OCI-LY7 (cell line): ENCODE measurements at regions not wholly inside any gene's neighbourhood (a gene's known extent, or its start where the extent isn't known, plus 50 kb on each side); places are given as distances from the start of the nearest gene placed in this dataset.

Source experiments
- BruUV-seq: library from RNA; stranded (reverse); fragments of 400-500 nt; replicated peaks from 2 replicates; lab custom pipeline; 2021; lab: Mats Ljungman, UMichigan
- CTCF ChIA-PET: fragments of 300-600 bp; sonication (Branson Sonifier 250); formaldehyde crosslinking; loops from one replicate; lab custom pipeline; 2022; ENCODE audit warnings: antibody characterized with exemption; ENCODE audit not compliant: unreplicated experiment; lab: Charles Lee
- POLR2A ChIA-PET: fragments of 300-600 bp; sonication (Branson Sonifier 250); formaldehyde crosslinking; loops from one replicate; lab custom pipeline; 2022; ENCODE audit warnings: antibody characterized with exemption; lab: Charles Lee
- DNase-seq: peaks from one replicate; pipeline ENCODE4 v3.0.0-alpha.2; 2015; ENCODE audit warnings: low spot score
- H2AFZ ChIP-seq: fragments of 200-600 bp; sonication (generic), shearing (Covaris generic); 2 replicates; pipeline ENCODE4 v1.6.1; 2014; ENCODE audit warnings: mild to moderate bottlenecking, antibody characterized with exemption, low read length, moderate library complexity
- H3K27ac ChIP-seq: fragments of 200-600 bp; sonication (generic); 2 replicates; pipeline ENCODE4 v1.5.1; 2014; ENCODE audit warnings: mixed run types, low read depth, mild to moderate bottlenecking, moderate library complexity, low read length, inconsistent platforms; ENCODE audit not compliant: poor library complexity, severe bottlenecking
- H3K36me3 ChIP-seq: fragments of 200-600 bp; sonication (generic); 2 replicates; pipeline ENCODE4 v1.6.1; 2014; ENCODE audit warnings: mild to moderate bottlenecking, antibody characterized with exemption, low read length, moderate library complexity, mixed read lengths; ENCODE audit not compliant: insufficient read depth
- H3K4me1 ChIP-seq: fragments of 200-600 bp; sonication (generic); 2 replicates; pipeline ENCODE4 v1.5.1; 2014; ENCODE audit warnings: mild to moderate bottlenecking, low read length; ENCODE audit not compliant: insufficient read depth, poor library complexity, severe bottlenecking
- H3K4me2 ChIP-seq: fragments of 200-600 bp; sonication (generic); 2 replicates; pipeline ENCODE4 v1.6.1; 2014; ENCODE audit warnings: mild to moderate bottlenecking, low read length
- H3K4me3 ChIP-seq: fragments of 200-600 bp; sonication (generic); 2 replicates; pipeline ENCODE4 v1.5.1; 2014; ENCODE audit warnings: mild to moderate bottlenecking, low read depth, low read length; ENCODE audit not compliant: poor library complexity, severe bottlenecking
- H3K79me2 ChIP-seq: fragments of 200-600 bp; sonication (generic); 2 replicates; pipeline ENCODE4 v1.6.1; 2016; ENCODE audit warnings: low read depth, mild to moderate bottlenecking, low read length, moderate library complexity, mixed read lengths; ENCODE audit not compliant: insufficient read depth
- H3K9me2 ChIP-seq: fragments of 200-600 bp; sonication (generic); 2 replicates; pipeline ENCODE4 v1.6.1; 2016; ENCODE audit warnings: mild to moderate bottlenecking, low read length, mixed read lengths; ENCODE audit not compliant: insufficient read depth
- H3K9me3 ChIP-seq: fragments of 200-600 bp; sonication (generic); 2 replicates; pipeline ENCODE4 v1.6.1; 2014; ENCODE audit warnings: mild to moderate bottlenecking, mixed run types, low read length, mixed read lengths
- H4K20me1 ChIP-seq: fragments of 200-600 bp; sonication (generic); 2 replicates; pipeline ENCODE4 v1.6.1; 2014; ENCODE audit warnings: mild to moderate bottlenecking, antibody characterized with exemption, low read length, moderate library complexity, mixed read lengths; ENCODE audit not compliant: insufficient read depth
- EZH2phosphoT487 ChIP-seq: fragments of 200-600 bp; sonication (generic); IDR thresholded peaks from 2 replicates; pipeline ENCODE4 v1.6.1; 2018; ENCODE audit warnings: low read depth, borderline replicate concordance, mild to moderate bottlenecking, mixed run types, antibody characterized with exemption, low read length, moderate library complexity, mixed read lengths
- intact Hi-C: fragments of 100-400 bp; cut with micrococcal nuclease; formaldehyde crosslinking; loops from one replicate; pipeline ENCODE4 v1.10.0; 2022; ENCODE audit not compliant: unreplicated experiment
- TF ChIP-seq, protein P1 (sequence below): fragments of 200-600 bp; sonication (generic); conservative IDR thresholded peaks from 2 replicates; pipeline ENCODE4 v1.5.1; 2014; ENCODE audit warnings: mild to moderate bottlenecking, antibody characterized with exemption, low read length, moderate library complexity, mixed read lengths

DNA sequence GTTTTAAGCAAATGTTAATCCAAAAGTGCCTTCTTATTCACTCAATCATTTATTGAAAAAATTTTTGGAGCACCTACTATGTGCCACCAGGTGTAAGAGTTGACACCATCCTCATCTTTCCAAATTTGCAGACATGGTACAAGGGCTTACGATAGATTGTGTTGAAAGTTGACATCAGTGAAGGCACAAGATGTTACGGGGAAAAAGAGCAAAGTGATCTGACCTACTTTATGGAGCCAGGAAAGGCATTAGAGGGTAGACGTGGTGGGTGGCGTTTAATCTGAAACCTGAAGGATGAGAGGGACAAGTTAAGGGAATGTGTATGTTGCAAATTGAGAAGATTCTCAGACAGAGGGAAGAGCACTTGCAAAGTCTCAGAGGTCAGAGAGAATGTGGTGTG, 167.8 kb upstream of the HAND2 start:
- ChIA-PET CTCF (no interaction called here), POLR2A (no interaction called here)
- H3K4me1 ChIP-seq: no peaks in the 10 kb centered on the region
- intact Hi-C loops: no loop called here
- no peak for DNase-seq
- H2AFZ ChIP-seq: no peak overlapping the region
- H3K9me2 ChIP-seq: no peaks in the 10 kb centered on the region
- H3K9me3 ChIP-seq: no peaks in the 10 kb centered on the region
- no peaks in the 10 kb centered on the region for H3K79me2 ChIP-seq
- H3K4me3 ChIP-seq: no peak overlapping the region
- TF ChIP-seq, protein P1, sequence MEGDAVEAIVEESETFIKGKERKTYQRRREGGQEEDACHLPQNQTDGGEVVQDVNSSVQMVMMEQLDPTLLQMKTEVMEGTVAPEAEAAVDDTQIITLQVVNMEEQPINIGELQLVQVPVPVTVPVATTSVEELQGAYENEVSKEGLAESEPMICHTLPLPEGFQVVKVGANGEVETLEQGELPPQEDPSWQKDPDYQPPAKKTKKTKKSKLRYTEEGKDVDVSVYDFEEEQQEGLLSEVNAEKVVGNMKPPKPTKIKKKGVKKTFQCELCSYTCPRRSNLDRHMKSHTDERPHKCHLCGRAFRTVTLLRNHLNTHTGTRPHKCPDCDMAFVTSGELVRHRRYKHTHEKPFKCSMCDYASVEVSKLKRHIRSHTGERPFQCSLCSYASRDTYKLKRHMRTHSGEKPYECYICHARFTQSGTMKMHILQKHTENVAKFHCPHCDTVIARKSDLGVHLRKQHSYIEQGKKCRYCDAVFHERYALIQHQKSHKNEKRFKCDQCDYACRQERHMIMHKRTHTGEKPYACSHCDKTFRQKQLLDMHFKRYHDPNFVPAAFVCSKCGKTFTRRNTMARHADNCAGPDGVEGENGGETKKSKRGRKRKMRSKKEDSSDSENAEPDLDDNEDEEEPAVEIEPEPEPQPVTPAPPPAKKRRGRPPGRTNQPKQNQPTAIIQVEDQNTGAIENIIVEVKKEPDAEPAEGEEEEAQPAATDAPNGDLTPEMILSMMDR: no peak
- no peak for TF ChIP-seq EZH2phosphoT487
- no TSS peak for BruUV-seq
- H3K4me2 ChIP-seq: no peak overlapping the region
- H3K36me3 ChIP-seq: no peaks in the 10 kb centered on the region
- H3K27ac ChIP-seq: no peak overlapping the region
- H4K20me1 ChIP-seq: no peaks in the 10 kb centered on the region

GRCh38 chr4:173696551-173696950, 166.5 kb upstream of the HAND2 start:
- H2AFZ ChIP-seq: no peak overlapping the region
- TF ChIP-seq, protein P1: no peak
- TF ChIP-seq EZH2phosphoT487: no peak
- no peak overlapping the region for H3K27ac ChIP-seq
- H3K79me2 ChIP-seq: no peaks in the 10 kb centered on the region
- H4K20me1 ChIP-seq: no peaks in the 10 kb centered on the region
- no peak overlapping the region for H3K4me2 ChIP-seq
- no peaks in the 10 kb centered on the region for H3K4me1 ChIP-seq
- H3K9me3 ChIP-seq: no peaks in the 10 kb centered on the region
- no peak overlapping the region for H3K4me3 ChIP-seq
- intact Hi-C loops: no loop called here
- H3K9me2 ChIP-seq: no peaks in the 10 kb centered on the region
- CTCF ChIA-PET: no interaction called here
- no TSS peak for BruUV-seq
- DNase-seq: no peak
- POLR2A ChIA-PET: no interaction called here
- no peaks in the 10 kb centered on the region for H3K36me3 ChIP-seq

GRCh38 chr4:173696011-173696410, 166.0 kb upstream of the HAND2 start:
- Histone ChIP-seq H3K27ac (no peak overlapping the region), H3K4me2 (no peak overlapping the region), H3K4me3 (no peak overlapping the region), H4K20me1 (no peaks in the 10 kb centered on the region), H3K79me2 (no peaks in the 10 kb centered on the region), H3K9me2 (no peaks in the 10 kb centered on the region), H2AFZ (no peak overlapping the region), H3K36me3 (no peaks in the 10 kb centered on the region), H3K4me1 (no peaks in the 10 kb centered on the region), H3K9me3 (no peaks in the 10 kb centered on the region)
- ChIA-PET POLR2A (interaction anchor here (1.1 kb wide), 1 partner anchor 422 kb away, joined by 3 read pairs; no protein-coding TSS in a partner anchor), CTCF (no interaction called here)
- DNase-seq: no peak
- no TSS peak for BruUV-seq
- intact Hi-C loops: no loop called here
- TF ChIP-seq EZH2phosphoT487: no peak
- TF ChIP-seq, protein P1: no peak
